Liver (tissue), 3 donors: ENCODE measurements at regions not wholly inside any gene's neighbourhood (a gene's known extent, or its start where the extent isn't known, plus 50 kb on each side); places are given as distances from the start of the nearest gene placed in this dataset.

Experiments
- ATF3 ChIP-seq: IDR thresholded peaks from 2 replicates; pipeline ENCODE4 v1.6.1; 2016; ENCODE audit warnings: antibody characterized with exemption
- CTCF ChIP-seq: fragments of 150-350 bp; IDR thresholded peaks from 2 replicates; pipeline ENCODE4 v1.5.1; 2017; ENCODE audit warnings: improper control_type of control experiment, low read depth, low read length; ENCODE audit not compliant: missing input control
- EGR1 ChIP-seq, 2 donors: IDR thresholded peaks; 2 replicates each; pipeline ENCODE4 v1.6.1; 2016 to 2018; ENCODE audit warnings: antibody characterized with exemption in 2 of 2, low read depth in 2 of 2
- FOXA1 ChIP-seq: IDR thresholded peaks from 2 replicates; pipeline ENCODE4 v1.6.1; 2016; ENCODE audit warnings: antibody characterized with exemption
- HNF4A ChIP-seq, 2 donors: conservative IDR thresholded peaks; 2 replicates each; pipeline ENCODE4 v1.6.1; 2016; ENCODE audit warnings: antibody characterized with exemption in 2 of 2, mild to moderate bottlenecking in 2 of 2
- HNF4G ChIP-seq: IDR thresholded peaks from 2 replicates; pipeline ENCODE4 v1.6.1; 2016; ENCODE audit warnings: antibody characterized with exemption
- JUND ChIP-seq, 2 donors: IDR thresholded peaks; 2 replicates each; pipeline ENCODE4 v1.6.1; 2016; ENCODE audit warnings: antibody characterized with exemption in 2 of 2
- MAX ChIP-seq: IDR thresholded peaks from 2 replicates; pipeline ENCODE4 v1.6.1; 2016; ENCODE audit warnings: antibody characterized with exemption
- RAD21 ChIP-seq, 2 donors: IDR thresholded peaks; 2 replicates each; pipeline ENCODE4 v1.6.1; 2016; ENCODE audit warnings: antibody characterized with exemption in 2 of 2, mild to moderate bottlenecking in 2 of 2
- REST ChIP-seq: IDR thresholded peaks from 2 replicates; pipeline ENCODE4 v1.6.1; 2016; ENCODE audit warnings: antibody characterized with exemption, mild to moderate bottlenecking
- RXRA ChIP-seq, 2 donors: IDR thresholded peaks; 2 replicates each; pipeline ENCODE4 v1.6.1; 2017 to 2018; ENCODE audit warnings: antibody characterized with exemption in 2 of 2, mild to moderate bottlenecking in 1 of 2
- SP1 ChIP-seq: IDR thresholded peaks from 2 replicates; pipeline ENCODE4 v1.6.1; 2018; ENCODE audit warnings: antibody characterized with exemption, mild to moderate bottlenecking
- TAF1 ChIP-seq: conservative IDR thresholded peaks from 2 replicates; pipeline ENCODE4 v1.6.1; 2016; ENCODE audit warnings: antibody characterized with exemption, mild to moderate bottlenecking
- YY1 ChIP-seq: IDR thresholded peaks from 2 replicates; pipeline ENCODE4 v1.6.1; 2016; ENCODE audit warnings: antibody characterized with exemption, mild to moderate bottlenecking
- donor health status: healthy.
- donor health status: healthy.

GRCh38 chr10:78932861-78933260 lies 135.9 kb upstream of the ZMIZ1 start:
- TF ChIP-seq CTCF (no peak), YY1 (no peak), REST (no peak), FOXA1 (no peak), EGR1 (IDR thresholded peaks at IDR 0.05; ENCODE audit: low read depth in 2 of 2) (no peak), MAX (no peak), HNF4G (no peak), SP1 (no peak), HNF4A (conservative IDR thresholded peaks at IDR 0.05) (no peak), TAF1 (no peak), JUND (IDR thresholded peaks at IDR 0.05) (no peak), RAD21 (IDR thresholded peaks at IDR 0.05) (no peak), RXRA (IDR thresholded peaks at IDR 0.05) (no peak), ATF3 (no peak)
